ENCODE measurements at regions not wholly inside any gene's neighbourhood (a gene's known extent, or its start where the extent isn't known, plus 50 kb on each side); places are given as distances from the start of the nearest gene placed in this dataset.

DNA sequence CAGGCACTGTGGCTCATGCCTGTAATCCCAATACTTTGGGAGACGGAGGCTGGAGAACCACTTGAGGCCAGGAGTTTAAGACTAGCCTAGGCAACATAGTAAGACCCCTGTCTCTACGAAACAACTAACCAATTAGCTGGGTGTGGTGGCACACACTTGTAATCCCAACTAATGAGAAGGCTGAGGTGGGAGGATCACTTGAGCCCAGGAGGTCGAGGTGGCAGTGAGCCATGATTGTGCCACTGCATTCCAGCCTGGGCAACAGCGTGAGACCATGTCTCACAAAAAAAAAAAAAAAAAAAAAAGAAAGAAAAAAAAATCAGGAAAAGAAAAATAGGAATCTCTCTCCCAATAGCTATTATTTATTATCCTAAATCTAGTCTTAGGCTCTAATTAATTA, 56.8 kb upstream of the UBAC2 start:
- TF ChIP-seq, protein P1, sequence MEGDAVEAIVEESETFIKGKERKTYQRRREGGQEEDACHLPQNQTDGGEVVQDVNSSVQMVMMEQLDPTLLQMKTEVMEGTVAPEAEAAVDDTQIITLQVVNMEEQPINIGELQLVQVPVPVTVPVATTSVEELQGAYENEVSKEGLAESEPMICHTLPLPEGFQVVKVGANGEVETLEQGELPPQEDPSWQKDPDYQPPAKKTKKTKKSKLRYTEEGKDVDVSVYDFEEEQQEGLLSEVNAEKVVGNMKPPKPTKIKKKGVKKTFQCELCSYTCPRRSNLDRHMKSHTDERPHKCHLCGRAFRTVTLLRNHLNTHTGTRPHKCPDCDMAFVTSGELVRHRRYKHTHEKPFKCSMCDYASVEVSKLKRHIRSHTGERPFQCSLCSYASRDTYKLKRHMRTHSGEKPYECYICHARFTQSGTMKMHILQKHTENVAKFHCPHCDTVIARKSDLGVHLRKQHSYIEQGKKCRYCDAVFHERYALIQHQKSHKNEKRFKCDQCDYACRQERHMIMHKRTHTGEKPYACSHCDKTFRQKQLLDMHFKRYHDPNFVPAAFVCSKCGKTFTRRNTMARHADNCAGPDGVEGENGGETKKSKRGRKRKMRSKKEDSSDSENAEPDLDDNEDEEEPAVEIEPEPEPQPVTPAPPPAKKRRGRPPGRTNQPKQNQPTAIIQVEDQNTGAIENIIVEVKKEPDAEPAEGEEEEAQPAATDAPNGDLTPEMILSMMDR (IDR thresholded peaks at IDR 0.05; ENCODE audit: low read length) = no peak
- no peak for TF ChIP-seq EZH2 (IDR thresholded peaks at IDR 0.05; ENCODE audit: borderline replicate concordance, low read length)
